ENCODE measurements at regions not wholly inside any gene's neighbourhood (a gene's known extent, or its start where the extent isn't known, plus 50 kb on each side); places are given as distances from the start of the nearest gene placed in this dataset.

GRCh38 chr4:145341381-145341780, 140.3 kb upstream of the SMAD1 start:
- TF ChIP-seq TAF1 (IDR thresholded peaks at IDR 0.05; ENCODE audit: low read depth, low read length), result no peak
- TF ChIP-seq POLR2A (IDR thresholded peaks at IDR 0.05; ENCODE audit: low read depth, low read length), result no peak
- TF ChIP-seq POLR2AphosphoS5 (IDR thresholded peaks at IDR 0.05; ENCODE audit: low read depth, low read length), result no peak
- TF ChIP-seq SPI1 (IDR thresholded peaks at IDR 0.05; ENCODE audit: low read depth, low read length), result no peak
- no peak for TF ChIP-seq POU2F2 (IDR thresholded peaks at IDR 0.05; ENCODE audit: low read depth, low read length)
- no peak for TF ChIP-seq PAX5 (IDR thresholded peaks at IDR 0.05; ENCODE audit: insufficient read depth, low read length, severe bottlenecking)
